HFFc6 (cell line): ENCODE measurements at regions not wholly inside any gene's neighbourhood (a gene's known extent, or its start where the extent isn't known, plus 50 kb on each side); places are given as distances from the start of the nearest gene placed in this dataset.
A peak's percentile ranks its signal among the peaks of the same experiment; 100 is the strongest.

Source experiments
- DNase-seq: peaks from one replicate; pipeline ENCODE4 v3.0.0-alpha.2; 2018
- H3K27ac Mint-ChIP-seq: 2 replicates; pipeline ENCODE4 v1.8.0; 2020; ENCODE audit warnings: mild to moderate bottlenecking, mixed read lengths
- H3K27me3 Mint-ChIP-seq: 2 replicates; pipeline ENCODE4 v1.8.0; 2021; ENCODE audit warnings: mild to moderate bottlenecking, moderate library complexity, mixed read lengths; ENCODE audit not compliant: insufficient read depth
- H3K36me3 Mint-ChIP-seq: 2 replicates; pipeline ENCODE4 v1.8.0; 2021; ENCODE audit warnings: low read depth, mixed read lengths
- H3K4me1 Mint-ChIP-seq: 2 replicates; pipeline ENCODE4 v1.8.0; 2020; ENCODE audit warnings: low read depth, mixed read lengths
- H3K4me3 Mint-ChIP-seq: 2 replicates; pipeline ENCODE4 v1.8.0; 2020; ENCODE audit warnings: mild to moderate bottlenecking, moderate library complexity, mixed read lengths
- H3K9me3 Mint-ChIP-seq: 2 replicates; pipeline ENCODE4 v1.8.0; 2020; ENCODE audit warnings: mild to moderate bottlenecking, mixed read lengths
- CTCF ChIP-seq: fragments of 200-600 bp; sonication (generic); IDR thresholded peaks from 2 replicates; pipeline ENCODE4 v1.5.0; 2021; ENCODE audit warnings: antibody characterized with exemption, mild to moderate bottlenecking

- no peak for DNase-seq
- Mint-ChIP-seq H3K9me3 (no peaks in the 10 kb centered on the region), H3K27me3 (peaks cover 2% of the 10 kb centered on the region; the same call in 1 of the 2 replicates), H3K27ac (peak overlapping the region; percentile 94), H3K4me3 (peak overlapping the region; percentile 87), H3K36me3 (no peaks in the 10 kb centered on the region), H3K4me1 (peaks cover 56% of the 10 kb centered on the region)
- TF ChIP-seq CTCF: no peak
Observed at GRCh38 chr2:64766841-64767669, 113.3 kb upstream of the SERTAD2 start.

- peak; percentile 28; the same call in 1 of the 2 replicates for TF ChIP-seq CTCF
- H3K9me3 Mint-ChIP-seq: no peaks in the 10 kb centered on the region
- peak; percentile 89 for DNase-seq
- H3K36me3 Mint-ChIP-seq: no peaks in the 10 kb centered on the region
- peaks cover 56% of the 10 kb centered on the region for H3K4me1 Mint-ChIP-seq
- H3K4me3 Mint-ChIP-seq: peak overlapping the region; percentile 87
- peak overlapping the region; percentile 94 for H3K27ac Mint-ChIP-seq
- no peaks in the 10 kb centered on the region for H3K27me3 Mint-ChIP-seq
Observed at GRCh38 chr2:64767670-64768468, 114.2 kb upstream of the SERTAD2 start.

- H3K27me3 Mint-ChIP-seq: no peaks in the 10 kb centered on the region
- DNase-seq: no peak
- peak overlapping the region; percentile 94 for H3K27ac Mint-ChIP-seq
- no peaks in the 10 kb centered on the region for H3K9me3 Mint-ChIP-seq
- TF ChIP-seq CTCF: no peak
- peak overlapping the region; percentile 87 for H3K4me3 Mint-ChIP-seq
- H3K4me1 Mint-ChIP-seq: peaks cover 56% of the 10 kb centered on the region
- no peaks in the 10 kb centered on the region for H3K36me3 Mint-ChIP-seq
Observed at GRCh38 chr2:64768491-64769005, 114.8 kb upstream of the SERTAD2 start.

GRCh38 chr2:64769392-64770044 lies 115.8 kb upstream of the SERTAD2 start:
- peaks cover 3% of the 10 kb centered on the region; the same call in 1 of the 2 replicates for H3K36me3 Mint-ChIP-seq
- H3K27me3 Mint-ChIP-seq: no peaks in the 10 kb centered on the region
- no peak for DNase-seq
- H3K27ac Mint-ChIP-seq: peak overlapping the region; percentile 84
- H3K4me3 Mint-ChIP-seq: peak overlapping the region; percentile 33
- TF ChIP-seq CTCF: no peak
- H3K9me3 Mint-ChIP-seq: no peaks in the 10 kb centered on the region
- H3K4me1 Mint-ChIP-seq: peaks cover 56% of the 10 kb centered on the region

GRCh38 chr2:64770137-64770780 lies 116.5 kb upstream of the SERTAD2 start:
- peak; percentile 61 for DNase-seq
- Mint-ChIP-seq H3K4me1 (peaks cover 55% of the 10 kb centered on the region), H3K4me3 (peak overlapping the region; percentile 78), H3K27ac (peak overlapping the region; percentile 84), H3K27me3 (no peaks in the 10 kb centered on the region), H3K9me3 (peaks cover under 1% of the 10 kb centered on the region), H3K36me3 (peaks cover 7% of the 10 kb centered on the region; the same call in 1 of the 2 replicates)
- no peak for TF ChIP-seq CTCF
